ENCODE measurements at regions not wholly inside any gene's neighbourhood (a gene's known extent, or its start where the extent isn't known, plus 50 kb on each side); places are given as distances from the start of the nearest gene placed in this dataset.

- 59 to 76% (median 70%) methylated on average over 9 of the region's 9 CpGs for whole genome bisulfite sequencing, 4 donors
- no peak overlapping the region for H3K4me3 ChIP-seq
- DNase-seq = no peak
- TF ChIP-seq, protein P1, sequence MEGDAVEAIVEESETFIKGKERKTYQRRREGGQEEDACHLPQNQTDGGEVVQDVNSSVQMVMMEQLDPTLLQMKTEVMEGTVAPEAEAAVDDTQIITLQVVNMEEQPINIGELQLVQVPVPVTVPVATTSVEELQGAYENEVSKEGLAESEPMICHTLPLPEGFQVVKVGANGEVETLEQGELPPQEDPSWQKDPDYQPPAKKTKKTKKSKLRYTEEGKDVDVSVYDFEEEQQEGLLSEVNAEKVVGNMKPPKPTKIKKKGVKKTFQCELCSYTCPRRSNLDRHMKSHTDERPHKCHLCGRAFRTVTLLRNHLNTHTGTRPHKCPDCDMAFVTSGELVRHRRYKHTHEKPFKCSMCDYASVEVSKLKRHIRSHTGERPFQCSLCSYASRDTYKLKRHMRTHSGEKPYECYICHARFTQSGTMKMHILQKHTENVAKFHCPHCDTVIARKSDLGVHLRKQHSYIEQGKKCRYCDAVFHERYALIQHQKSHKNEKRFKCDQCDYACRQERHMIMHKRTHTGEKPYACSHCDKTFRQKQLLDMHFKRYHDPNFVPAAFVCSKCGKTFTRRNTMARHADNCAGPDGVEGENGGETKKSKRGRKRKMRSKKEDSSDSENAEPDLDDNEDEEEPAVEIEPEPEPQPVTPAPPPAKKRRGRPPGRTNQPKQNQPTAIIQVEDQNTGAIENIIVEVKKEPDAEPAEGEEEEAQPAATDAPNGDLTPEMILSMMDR (IDR thresholded peaks at IDR 0.05) = no peak
- no peak for TF ChIP-seq POLR2A (IDR thresholded peaks at IDR 0.05)
- H3K27ac ChIP-seq = no peak overlapping the region
- no peaks in the 10 kb centered on the region for H3K9me3 ChIP-seq (replicated peaks in 1 of 3)
- H3K4me1 ChIP-seq (replicated peaks in 1 of 2) = no peaks in the 10 kb centered on the region
- no peaks in the 10 kb centered on the region for H3K36me3 ChIP-seq (replicated peaks in 1 of 2)
- H3K27me3 ChIP-seq = no peaks in the 10 kb centered on the region
- intact Hi-C loops (cut with DNase I) = no loop called here
These were observed 341.5 kb downstream of the TFAP2A start for GRCh38 chr6:10073341-10073740.

DNA sequence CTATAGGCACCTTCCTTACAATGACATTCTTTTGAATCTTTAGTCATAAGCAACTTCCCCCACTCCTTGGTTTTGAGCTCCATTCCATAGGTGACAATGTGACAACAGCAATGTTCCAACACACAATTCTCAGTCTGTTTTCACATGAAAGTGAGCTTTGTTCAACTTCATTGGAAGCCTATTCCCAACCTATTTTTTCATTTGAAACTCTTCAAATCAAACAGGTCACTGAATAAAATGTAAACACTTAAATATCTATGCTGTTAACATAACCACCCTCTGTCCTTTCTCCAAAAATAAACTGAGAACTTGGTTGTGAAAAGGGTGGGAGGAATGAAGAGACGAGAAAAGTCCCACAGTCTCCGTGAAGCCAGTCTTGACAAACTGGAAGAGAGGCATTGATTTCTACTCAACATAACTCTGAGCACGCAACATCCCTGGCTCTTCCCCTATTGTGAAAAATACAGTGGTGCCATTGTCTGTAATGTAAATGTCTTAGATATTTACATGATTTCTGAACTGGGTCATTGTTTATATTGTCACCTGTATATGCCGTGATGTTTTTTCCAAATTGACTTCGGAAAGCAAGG, 343.1 kb downstream of the TFAP2A start:
- Histone ChIP-seq H3K4me3 (no peak overlapping the region), H3K4me1 (replicated peaks in 1 of 2) (no peaks in the 10 kb centered on the region), H3K27me3 (no peaks in the 10 kb centered on the region), H3K9me3 (replicated peaks in 1 of 3) (no peaks in the 10 kb centered on the region), H3K36me3 (replicated peaks in 1 of 2) (no peaks in the 10 kb centered on the region), H3K27ac (no peak overlapping the region)
- TF ChIP-seq POLR2A (IDR thresholded peaks at IDR 0.05) = no peak
- TF ChIP-seq, protein P1 (IDR thresholded peaks at IDR 0.05) = no peak
- WGBS, 4 donors = 65 to 81% (median 74%) methylated on average over 5 of the region's 5 CpGs
- intact Hi-C loops (cut with DNase I) = no loop called here
- DNase-seq = no peak

DNA sequence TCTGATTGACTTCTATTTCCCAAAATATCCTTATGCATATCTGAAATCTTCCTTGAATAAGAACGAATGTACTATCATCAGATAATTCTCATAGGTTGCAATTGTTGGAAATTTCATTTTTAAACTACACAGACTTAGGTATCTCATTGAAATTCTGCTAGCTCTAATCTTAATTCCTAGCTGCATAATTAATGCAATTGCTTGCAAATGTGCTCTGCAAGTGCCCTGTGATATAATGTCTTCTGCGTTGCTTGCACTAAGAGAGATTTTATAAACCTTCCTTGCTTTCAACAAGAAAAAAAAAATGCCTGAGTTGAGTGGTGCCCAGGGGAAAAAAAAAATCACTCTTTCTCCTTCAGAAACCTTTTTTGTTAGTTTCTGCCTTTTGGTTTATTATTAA, 354.9 kb downstream of the TFAP2A start:
- Histone ChIP-seq H3K9me3 (replicated peaks in 1 of 3) (no peaks in the 10 kb centered on the region), H3K4me1 (replicated peaks in 1 of 2) (no peaks in the 10 kb centered on the region), H3K27me3 (no peaks in the 10 kb centered on the region), H3K4me3 (no peak overlapping the region), H3K27ac (no peak overlapping the region), H3K36me3 (replicated peaks in 1 of 2) (no peaks in the 10 kb centered on the region)
- intact Hi-C loops (cut with DNase I) = no loop called here
- DNase-seq = no peak
- TF ChIP-seq, protein P1 (IDR thresholded peaks at IDR 0.05) = no peak
- WGBS, 4 donors = 41 to 65% (median 48%) methylated on average over 2 of the region's 2 CpGs

GRCh38 chr6:10054672-10055071, 360.2 kb downstream of the TFAP2A start:
- no peak overlapping the region for H3K27ac ChIP-seq
- no peaks in the 10 kb centered on the region for H3K9me3 ChIP-seq (replicated peaks in 1 of 3)
- no peak overlapping the region for H3K4me3 ChIP-seq
- no peak for DNase-seq
- H3K27me3 ChIP-seq = no peaks in the 10 kb centered on the region
- no peaks in the 10 kb centered on the region for H3K4me1 ChIP-seq (replicated peaks in 1 of 2)
- TF ChIP-seq, protein P1 (IDR thresholded peaks at IDR 0.05) = no peak
- TF ChIP-seq POLR2A (IDR thresholded peaks at IDR 0.05) = no peak
- intact Hi-C loops (cut with DNase I) = no loop called here
- H3K36me3 ChIP-seq (replicated peaks in 1 of 2) = no peaks in the 10 kb centered on the region
